Middle frontal gyrus (tissue), 1 donor: ENCODE measurements at regions not wholly inside any gene's neighbourhood (a gene's known extent, or its start where the extent isn't known, plus 50 kb on each side); places are given as distances from the start of the nearest gene placed in this dataset.

Experiments used
- DNase-seq: peaks from one replicate; pipeline ENCODE4 v3.0.0-alpha.2; 2015; ENCODE audit warnings: low spot score; ENCODE audit errors: extremely low spot score

DNA sequence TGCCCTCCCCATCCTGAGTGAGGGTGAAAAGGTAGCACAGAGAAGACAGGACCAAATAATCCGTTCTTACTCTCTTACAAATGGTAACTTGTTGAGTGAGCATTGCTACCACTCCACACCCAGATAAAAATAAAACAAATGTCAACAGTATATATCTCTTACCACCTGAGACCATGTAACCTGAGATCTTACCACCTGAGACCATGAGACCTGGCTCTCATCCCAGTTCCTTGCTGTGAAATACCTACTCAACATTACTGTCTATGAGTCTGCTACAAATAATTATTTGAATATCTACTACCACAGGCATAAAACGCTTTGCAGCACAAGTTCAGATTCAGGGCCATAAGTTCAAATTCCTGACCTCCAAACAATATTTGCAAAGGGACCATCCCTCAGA lies 234.7 kb downstream of the C1D start:
- no peak for DNase-seq

DNA sequence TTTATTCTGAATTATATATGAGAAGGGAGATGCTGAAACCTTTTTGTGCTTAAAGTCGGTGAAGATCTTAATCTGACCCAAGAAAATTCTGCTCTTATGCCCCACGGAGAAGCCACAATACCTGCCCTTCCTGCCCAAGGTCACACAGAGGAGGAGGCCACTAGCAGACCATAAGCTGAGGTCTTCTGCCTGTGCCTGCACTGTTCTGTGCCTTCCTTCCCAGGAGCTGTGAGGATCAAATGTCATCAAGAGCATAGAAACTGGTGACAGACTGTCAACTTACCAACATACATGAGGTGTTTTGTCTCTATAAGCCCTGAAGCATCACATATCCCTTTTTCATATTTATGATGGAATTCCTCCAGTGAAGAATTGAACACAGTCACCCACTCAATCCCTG lies 233.3 kb downstream of the C1D start:
- DNase-seq = no peak

DNA sequence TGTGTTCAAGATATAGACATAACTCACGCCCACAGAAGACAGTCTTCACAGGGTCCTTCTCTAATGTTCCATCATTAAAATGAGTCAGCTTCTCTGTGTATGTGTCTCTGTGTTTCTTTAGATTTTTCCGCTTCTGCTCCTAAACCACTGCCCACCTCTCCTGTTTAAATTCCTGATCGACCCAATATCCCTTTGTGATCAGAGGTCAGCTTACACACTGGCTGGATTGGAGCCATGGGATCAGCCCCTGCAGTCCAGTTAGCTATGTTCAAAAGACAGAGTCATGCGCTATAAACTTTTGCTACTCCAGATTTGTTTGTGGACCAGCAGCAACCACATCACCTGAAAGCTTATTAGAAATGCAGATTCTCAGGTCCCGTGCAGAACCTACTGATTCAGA lies 229.2 kb downstream of the C1D start:
- DNase-seq = no peak

DNA sequence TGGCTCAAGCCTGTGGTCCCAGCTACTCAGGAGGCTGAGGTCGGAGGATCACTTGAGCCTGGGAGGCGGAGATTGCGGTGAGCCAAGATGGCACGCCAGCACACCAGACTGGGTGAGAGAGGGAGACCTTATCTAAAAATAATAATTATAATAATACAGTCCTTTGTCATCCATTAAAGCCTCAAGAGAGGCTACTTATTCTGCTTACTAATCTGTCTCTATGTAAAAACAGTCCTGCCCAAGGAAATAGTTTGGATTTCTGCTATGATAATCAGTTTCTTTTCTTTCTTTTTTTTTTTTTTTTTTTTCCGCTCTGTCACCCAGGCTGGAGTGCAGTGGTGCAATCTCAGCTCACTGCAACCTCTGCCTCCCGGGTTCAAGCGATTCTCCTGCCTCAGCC lies 228.3 kb downstream of the C1D start:
- DNase-seq = no peak

DNA sequence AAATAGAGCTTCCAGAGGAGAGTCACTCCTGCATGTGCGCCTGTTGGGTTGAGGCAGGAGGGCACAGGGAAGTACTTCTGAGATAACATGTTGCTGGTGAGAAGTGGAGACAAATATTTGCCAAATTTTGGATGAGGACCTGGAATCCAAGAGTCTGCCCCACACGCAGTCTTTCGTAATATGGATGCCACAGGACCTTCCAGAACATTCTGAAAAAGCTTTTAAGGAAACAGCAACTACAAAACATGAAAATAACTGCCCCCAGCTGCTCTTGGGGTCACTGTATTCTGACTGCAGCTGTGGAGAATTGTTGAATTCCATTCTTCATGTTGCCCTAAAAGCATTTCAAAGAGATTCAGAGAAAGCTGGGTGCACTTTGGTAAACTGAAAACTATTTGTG lies 227.5 kb downstream of the C1D start:
- no peak for DNase-seq

DNA sequence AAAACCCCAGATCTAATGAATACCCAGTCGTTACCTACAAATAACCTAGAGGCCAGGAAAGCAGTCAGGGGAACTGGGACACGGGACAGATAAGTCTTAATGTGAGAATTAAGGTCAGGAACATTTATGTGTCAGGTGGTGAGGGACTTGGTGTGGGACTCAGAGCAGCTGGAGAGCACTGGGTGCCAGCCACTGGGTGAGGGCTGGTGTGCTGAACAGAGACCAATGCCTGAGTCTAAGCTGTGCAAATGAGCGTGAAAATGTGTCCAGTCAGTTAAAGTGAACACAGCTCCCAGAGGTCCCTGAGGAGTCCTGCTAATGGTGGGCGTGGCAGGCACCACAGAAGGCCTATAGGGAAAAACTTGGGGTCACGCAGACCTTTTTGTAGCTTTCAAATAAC lies 225.9 kb downstream of the C1D start:
- DNase-seq = no peak

DNA sequence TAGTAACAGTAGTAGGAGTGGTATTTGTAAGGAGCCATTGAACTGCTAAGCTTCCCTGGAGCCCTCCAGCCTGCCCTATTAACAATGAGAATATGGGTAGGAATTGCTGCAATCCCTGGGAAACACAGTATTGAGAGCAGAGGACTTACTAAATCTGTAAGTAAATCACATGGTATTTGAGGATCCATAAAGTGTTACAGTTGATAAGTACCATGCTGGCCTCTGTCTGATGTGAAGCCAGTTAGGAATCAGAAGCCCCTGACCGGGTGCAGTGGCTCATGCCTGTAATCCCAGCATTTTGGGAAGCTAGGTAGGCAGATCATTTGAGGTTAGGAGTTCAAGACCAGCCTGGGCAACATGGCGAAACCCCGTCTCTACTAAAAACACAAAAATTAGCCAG lies 224.6 kb downstream of the C1D start:
- no peak for DNase-seq

DNA sequence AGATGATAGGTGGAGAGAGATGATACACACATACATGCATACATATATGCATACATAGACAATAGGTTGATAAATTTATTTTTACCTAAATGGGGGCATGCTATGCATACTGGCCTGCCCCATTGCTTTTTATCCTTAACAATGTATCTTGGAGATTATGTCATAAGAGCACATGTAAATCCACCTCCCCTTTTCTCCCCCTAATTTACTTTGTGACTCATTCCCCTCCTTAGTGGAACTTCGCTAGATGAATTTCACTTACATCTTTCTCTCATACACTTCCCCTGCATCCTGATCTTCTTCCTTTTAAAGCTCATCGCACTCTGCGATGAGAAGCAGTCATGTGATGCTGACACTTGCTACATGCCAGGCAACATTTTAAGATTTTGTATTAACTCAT lies 223.6 kb downstream of the C1D start:
- DNase-seq = no peak

DNA sequence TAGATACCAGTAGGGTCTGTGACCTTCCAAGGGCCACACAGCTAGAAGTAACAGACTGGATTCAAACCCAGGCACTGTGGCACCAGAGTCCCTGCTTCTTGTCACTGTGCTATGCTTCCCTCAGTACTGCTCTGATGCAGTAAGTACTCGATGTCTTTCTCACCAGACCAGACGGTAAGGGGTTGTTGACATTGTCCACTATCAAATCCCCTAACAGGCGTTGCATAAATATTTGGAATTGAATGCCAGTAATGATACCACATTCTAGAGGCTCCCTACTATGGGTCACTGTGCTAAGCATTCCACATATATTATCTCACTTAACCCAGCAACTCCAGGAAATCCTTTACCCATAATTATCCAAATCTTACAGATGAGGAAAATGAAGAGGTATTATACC lies 223.1 kb downstream of the C1D start:
- no peak for DNase-seq

DNA sequence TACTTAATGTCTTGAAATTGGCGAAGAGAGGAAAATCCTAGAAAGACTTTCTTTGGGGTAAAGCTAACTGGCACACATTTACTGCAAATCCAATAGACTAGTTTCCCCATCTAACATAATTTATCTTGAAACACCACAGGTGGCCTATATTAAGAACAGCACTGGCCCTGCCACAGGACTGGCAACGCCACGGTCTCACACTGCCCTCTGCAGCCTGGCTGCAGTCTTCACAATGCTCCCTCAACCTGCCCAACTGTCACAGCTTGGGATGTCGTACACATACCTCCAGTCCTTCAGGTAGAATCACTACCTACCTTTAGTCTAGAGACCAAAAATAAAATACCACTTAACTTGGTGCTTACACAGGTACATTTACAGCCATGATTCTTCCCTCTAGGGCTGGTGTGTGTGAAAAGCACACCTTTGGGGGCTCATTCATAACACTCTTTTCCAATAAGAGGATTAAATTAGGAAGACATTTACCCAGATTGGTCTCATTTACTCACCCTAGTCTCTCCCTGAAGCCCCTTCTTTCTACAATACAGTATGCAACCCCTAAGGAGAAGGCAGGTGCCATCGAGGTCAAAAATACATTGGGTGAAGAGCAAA lies 222.2 kb downstream of the C1D start:
- no peak for DNase-seq

DNA sequence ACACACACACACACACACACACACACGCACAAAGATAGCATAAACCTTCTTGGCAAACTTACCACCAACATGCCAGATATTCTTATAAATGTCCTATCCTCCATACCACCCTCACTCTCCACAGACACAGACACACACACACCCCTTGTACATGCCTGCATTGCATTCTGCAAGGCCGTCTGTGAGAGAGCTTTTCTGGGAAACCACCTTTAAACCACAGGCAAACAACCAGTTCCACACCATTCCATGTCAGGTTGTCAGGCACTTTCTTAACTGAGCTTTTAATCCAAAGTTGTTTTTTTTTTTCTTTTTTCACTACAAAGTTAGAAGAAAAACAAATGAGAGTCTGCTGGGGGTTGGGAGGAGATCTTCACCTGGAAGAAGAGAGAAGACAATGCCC lies 221.1 kb downstream of the C1D start:
- no peak for DNase-seq

DNA sequence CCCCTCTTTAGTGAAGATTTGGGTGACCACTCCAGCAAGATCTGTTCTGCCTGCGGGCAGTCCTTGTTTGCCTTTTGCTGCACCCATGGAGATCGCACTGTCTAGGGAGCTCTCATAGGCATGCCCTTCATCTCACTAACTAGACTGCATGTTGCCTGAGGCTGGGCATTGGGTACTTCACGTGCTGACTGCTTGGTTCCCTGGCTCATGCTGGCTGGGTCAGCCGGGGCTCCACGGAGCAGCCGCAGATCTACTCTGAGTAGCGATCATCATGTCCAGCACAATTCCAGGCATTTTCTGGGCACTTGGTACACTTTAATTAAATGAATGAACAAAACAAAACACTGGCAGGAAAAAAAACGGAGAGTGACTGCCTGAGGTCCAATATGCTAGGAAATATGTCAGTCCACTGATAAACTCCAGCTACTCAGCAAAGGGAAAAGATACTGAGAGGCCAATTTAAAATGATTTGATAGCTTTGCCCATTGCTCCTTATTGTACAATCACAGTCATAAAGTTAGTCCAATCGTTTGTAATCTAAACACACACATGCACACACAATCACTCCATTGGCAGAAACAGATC lies 220.3 kb downstream of the C1D start:
- no peak for DNase-seq

DNA sequence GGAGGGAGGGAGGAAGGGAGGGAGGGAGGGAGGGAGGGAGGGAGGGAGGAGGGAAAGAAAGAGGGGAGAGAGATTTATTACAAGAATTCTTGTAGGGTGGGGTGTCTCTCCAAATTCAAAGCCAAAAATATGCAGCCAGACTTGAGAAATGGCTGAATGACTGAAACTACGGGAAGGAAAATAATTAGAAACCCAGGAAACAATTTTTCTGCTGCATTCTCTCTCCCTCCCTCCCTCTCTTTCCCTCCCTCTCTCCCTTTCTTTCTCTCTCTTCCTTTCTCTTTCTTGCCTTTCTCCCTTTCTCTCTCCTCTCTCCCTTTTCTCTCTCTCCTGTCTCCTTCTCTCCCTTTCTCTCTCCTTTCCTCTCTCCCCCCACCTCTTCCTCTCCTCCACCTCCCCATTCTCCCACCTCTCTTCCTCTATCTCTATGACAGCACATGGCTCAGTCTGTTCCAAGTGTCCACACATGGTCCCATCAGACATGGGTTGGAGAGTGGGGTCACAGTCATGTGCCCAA lies 218.7 kb downstream of the C1D start:
- no peak for DNase-seq

DNA sequence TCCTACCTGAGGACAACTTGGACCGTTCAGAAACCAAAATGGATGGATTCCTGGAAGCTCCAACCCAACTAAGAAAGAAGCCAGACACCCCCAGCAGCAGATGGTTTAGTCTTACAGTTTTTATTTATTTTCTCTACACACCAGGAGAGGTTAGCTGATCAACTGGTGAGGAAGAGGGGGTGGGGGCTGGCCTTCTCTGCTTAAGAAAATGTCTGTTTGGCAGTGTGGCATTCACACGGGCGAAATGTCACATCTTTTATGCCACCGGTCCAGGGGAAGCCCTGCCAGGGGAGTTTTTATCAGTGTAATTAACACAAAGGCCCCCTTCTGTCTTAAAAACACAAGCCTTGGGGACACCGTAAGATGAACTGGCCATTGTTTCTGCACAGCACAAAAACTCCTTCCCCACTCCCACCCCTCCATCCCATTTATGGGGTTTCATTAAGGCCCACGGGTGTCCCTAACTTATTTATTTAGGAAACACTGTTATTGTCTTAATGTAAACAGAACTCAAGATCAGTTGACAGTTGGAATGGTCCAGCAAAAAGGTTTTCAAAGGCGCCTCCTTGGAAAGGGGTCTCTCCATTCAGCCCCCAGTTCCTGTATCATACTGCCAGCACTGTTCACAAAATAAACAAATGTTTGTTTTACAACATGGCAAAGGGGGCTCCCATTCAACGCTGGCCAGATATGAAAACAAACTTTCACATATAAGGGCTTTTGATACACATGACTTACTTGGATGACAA lies 217.0 kb downstream of the C1D start:
- DNase-seq = no peak

DNA sequence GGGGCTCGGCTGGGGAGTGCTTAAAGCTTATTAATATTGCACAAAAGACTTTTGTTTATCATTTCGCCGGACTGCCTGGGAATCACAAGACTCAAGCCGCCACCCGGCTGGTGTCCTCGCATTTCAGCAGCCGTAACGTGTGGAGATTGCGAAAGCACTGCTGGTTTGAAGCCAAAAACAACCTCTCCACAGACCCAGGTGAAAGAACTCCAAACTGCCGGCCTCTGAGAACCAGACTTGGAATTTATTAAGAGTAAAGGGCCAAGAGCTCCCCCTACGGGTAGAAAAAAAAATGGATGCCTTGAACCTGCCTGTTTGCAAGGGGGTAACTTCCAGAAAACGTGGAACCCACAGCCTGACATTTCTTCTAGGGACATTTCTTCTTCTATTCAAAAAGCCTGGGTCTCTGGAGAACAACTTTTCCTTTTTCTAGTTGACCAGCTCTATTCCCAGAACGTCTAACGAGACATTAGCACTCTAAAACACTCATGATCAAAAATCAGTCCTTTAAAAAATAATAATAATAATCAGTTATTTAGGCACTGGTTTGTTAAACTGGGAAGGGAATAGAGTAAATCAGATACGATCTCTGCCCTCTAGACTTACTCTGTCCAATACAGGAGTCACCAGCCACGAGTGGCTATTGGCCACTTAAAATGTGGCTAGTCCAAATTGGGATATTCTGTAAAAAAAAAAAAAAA lies 216.3 kb downstream of the C1D start:
- DNase-seq = peak; percentile 43

DNA sequence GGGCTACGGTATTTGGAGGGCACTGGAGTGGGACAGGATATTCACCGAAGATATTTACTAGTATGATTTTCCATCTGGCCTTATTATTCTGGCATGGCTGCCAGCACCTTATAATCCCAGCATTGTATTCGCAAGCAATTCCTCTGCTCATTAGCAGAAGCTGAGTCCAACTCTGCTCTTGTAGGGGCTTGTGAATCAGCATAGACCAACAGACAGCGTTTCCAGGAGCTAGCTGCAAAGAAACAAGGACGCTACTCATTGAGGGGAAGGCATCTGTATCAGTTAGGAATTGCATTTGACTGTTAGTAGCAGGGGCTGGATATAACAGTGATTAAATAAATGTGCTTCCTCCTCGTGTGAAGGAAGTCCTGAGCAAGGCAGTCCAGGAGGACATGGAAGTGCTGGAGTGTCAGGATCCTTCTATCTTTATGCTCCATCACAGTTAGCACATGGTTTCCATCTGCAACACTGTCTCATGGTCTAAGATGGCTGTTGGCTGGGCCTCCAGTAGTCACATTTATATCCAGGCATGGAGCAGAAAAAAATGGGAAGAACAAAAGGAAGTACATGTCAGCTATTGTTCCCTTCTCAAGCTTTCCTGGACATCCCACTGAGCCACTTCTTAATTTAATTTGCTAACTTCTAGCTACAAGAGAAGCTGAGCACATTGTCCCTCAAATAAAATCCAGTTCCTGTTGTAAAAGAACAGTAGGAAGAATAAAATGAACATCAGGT lies 214.1 kb downstream of the C1D start:
- DNase-seq = no peak

DNA sequence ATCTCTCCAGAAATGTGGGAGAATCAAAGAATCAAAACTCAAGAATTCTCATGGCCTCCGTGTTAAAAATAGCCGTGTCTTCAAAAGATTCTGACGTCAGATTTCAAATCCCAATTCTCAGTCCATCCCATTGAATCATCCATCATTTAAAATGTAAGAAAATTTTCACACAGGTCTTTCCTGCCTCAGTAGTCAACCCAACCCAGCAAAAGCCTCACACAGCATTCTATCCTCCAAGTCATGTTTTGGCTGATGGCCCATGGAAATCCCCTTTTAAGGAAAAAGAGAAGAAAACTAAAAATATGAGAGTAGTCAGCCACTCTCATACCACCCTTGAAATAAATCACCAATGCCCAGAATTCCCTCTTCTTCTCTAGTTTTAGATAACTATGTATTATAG lies 211.8 kb downstream of the C1D start:
- DNase-seq = no peak

DNA sequence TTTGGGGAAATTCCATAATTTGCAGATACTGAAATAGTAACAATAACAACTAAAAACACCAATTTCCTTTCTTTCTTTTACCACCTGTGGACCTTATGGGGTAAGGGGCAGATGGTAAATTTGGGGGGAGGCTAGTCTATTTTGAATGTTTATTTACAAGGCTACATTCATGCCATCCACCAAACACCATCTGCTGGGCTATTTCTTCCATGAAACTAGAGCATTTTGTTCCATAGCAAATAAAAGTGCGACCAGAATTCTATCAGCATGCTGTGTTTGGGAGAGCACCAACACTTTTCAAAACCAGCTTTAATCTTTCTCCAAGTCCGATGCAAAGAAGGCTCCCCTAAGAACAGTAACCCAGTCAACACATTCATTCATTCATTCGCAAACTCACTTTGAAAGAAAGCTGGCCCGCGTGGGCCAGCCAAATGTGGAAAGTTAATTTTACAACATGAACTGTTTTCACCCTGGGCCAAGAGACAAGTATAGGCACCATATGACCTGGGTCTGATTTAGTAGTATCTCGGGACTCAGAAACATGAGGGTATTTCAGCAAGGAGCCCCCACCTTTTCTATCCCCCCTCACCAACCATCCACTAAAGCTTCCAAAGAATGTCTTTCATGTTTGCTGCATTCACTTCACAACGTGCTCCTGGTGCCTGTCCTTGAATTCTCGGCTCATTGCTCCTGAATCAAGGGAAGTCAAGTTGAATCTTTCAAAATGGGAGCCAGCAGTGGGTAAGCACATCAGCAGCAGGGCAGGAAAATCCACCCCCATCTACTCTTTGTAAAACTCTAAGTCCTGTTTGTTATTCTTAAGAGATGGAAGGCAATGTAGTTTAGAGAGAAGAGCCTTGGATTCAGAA lies 210.6 kb downstream of the C1D start:
- peak; percentile 7 for DNase-seq

DNA sequence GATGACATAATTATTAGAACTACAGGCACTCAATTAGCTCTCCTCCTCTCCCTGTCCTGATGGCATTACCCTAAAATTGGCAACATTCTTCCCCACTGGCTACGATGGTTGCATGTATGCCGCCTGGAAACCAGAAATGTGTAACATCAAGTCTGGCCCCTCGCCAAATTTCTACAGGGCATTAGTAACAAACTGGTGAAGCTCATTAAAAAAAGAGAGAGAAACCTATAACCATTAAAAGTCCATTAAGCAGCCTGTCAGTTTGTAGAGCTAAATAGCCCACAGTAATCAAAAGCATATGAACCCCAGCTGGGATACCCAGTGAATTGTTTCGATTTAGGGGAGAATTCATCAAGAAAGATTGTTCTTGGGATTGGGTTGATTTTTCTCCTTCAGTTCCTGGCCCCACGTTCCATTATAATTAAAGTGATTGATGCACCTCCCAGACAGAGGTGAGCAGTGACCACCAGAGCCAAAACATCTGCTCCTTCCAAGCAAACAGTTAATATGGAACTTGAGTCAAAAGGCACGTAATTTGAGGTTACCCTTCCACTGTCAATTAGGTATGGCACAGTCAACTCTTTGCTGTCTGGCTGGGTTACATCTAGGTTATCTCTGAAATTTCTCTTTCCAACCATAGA lies 208.6 kb downstream of the C1D start:
- no peak for DNase-seq

DNA sequence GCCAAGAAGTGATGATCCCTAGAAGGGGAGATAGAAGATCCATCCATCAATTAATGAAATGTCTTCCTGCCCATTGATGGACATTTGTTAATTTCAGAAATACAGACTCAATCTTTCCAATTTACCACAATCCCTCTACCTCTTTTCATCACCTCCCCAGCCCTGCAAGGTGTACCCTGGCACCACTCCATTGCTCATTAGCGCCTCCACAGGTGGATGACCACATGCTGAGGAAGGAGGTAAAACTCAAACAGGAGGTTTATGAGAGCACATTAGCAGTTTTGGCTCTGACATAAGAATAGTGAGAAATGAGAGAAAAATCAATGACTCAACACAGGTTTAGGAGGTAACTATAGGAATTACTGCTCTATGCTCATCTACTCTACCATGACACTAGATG lies 208.0 kb downstream of the C1D start:
- DNase-seq = no peak
